A172 (cell line): ENCODE measurements at regions not wholly inside any gene's neighbourhood (a gene's known extent, or its start where the extent isn't known, plus 50 kb on each side); places are given as distances from the start of the nearest gene placed in this dataset.

Source experiments
- DNase-seq: peaks from one replicate; pipeline ENCODE4 v3.0.0-alpha.2; 2015; ENCODE audit warnings: low spot score

DNA sequence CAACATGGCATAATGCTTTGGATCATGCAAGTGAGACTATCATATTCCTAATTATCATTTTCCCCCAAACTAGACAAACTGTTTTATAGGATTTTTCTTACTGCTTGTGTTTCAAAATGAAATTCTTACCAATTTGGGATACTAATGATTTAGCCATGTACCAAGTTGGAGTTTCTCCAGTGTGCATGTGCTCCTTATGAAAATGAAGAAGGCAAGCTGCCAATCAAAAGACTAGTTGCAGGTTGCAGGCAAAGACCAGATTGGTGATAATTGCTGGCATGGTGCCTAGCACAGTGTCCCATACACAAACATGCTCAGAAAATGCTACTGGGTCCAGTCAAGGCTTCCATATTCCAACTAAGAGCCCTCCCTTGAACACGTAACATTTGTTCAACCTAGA is 771.8 kb upstream of the FANCL start:
- DNase-seq: no peak

DNA sequence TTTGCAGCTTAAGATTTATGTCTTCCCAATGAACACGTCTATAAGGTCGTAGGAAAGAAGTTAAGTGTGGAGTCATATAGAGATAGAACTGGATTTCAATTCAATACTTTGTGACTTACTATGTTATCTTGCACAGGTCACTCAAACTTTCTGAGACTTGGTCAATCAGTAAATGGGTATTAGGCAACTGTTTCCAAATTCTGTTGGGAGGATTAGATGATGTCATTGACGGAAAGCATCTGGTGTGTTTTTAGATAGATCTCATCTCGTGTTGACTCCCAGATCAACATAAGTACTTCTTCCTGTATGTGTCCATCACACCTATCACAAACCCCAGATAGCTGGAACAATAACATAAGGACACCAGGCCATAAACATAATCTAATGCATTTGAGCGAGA is 771.1 kb upstream of the FANCL start:
- no peak for DNase-seq

DNA sequence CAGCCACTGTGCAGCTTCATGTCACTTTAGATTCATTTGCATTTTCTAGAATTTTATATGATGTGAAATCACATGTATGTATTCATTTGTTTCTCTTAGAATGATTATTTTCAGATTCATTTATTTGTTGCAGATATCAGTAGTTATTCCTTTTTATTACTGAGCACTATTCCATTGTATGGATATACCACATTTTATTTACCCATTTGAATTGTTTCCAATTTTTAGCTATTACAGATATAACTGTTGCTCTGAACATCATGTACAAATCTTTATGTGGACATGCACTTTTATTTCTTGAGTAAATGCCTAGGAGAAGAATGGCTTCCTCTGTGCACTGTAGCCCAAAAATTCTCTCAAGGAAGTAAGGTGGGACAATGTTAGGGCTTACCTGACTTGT is 767.8 kb upstream of the FANCL start:
- DNase-seq: no peak

DNA sequence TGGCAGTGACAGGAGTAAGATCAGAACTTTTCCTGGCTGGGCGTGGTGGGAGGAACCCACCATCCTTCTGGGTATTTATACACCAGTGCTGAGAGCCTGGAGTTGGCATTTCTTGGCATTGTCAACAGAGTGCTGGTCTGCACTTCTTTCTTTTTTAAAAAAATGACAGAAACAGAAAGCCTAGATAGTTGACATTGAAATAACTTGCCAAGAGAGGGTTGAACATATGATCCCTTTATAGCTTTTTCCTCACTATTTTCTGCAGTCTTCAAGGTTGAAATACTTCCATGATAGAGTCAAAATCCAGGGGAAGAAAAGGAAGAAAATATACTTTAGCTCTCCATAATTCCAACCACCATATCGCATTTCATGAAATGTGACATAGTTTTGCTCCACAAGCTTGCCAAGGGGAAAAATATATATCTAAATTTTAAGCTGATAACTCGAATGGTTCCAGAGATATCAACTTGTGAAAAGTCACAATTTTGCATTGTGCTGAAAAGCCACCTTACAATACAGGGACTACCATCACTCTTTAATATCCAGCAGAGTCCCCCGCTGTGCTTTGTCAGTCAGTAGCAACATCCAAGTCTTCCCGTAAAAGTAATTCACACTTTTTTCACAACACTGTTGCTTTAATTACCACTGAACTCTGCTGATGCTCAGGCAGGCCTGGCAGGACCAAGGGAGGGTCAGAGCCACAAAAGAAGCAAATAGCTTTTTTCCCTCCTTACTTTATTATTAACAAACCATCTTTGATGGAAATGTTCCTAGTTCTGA is 764.9 kb upstream of the FANCL start:
- DNase-seq: no peak

DNA sequence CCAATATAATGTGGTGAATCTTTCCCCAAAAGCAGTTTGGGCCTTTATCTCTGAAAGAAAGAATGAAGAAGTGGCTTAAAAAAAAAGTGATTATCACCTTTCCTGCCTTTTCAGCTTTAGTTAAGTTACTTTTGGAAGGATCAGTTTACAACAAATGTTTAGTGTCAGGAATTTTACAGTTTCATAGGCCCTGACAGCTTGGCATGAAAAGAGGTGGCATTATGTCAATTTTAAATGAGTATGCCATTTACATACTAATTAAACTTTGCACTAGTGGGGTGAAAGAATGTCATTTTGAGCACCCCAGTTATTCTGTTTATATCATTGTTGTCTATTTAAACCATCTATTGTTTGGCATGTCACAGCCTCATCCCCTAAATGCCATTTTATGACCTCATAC is 763.5 kb upstream of the FANCL start:
- DNase-seq: no peak

DNA sequence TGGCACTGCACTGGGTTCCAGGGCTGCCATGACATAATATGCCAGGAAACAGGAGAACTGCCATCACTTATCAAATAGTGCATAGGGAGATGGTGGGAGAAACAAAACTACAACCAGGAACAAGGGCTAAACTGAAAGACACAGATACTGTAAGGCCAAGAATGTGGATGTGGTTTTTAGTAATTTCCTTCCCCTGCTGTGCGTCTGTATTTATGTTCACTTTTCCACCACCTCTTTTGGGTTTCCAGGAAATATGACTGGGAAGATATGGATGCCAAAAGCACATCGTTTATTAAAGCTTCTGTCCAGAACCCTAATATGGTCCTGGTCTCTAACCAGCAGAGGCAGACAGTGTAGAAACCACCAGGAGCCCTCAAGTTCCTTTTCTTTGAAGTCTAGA is 759.7 kb upstream of the FANCL start:
- peak; percentile 72 for DNase-seq

DNA sequence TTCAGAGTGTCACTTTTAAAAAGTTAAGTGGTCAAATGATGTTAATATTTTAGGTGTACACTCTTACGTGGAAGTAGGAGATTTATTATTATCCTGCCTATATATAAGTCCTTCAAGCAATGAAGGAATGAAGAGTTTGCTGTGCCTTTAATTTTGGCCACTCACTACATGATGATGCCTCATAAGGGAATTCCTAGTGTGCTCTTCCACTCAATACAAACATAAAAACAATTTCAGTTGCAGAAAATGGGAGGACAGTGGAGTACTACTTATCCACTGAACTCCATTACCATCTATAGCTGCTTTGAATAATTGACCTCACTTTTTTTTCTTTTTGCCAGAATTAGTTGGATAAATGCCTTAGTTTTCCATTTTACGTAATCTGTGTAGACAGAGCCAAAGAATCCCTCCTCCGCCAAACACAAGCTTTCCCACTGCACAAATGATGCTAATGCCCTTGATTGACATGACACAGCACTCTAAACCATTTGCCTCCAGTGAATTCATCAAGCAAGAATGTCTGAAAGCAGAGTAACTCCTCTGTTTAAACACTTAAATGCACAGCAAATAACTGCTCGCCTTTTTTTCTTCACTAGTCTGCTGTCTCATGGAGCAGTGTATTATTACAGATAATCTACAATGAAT is 751.1 kb upstream of the FANCL start:
- peak; percentile 4 for DNase-seq

DNA sequence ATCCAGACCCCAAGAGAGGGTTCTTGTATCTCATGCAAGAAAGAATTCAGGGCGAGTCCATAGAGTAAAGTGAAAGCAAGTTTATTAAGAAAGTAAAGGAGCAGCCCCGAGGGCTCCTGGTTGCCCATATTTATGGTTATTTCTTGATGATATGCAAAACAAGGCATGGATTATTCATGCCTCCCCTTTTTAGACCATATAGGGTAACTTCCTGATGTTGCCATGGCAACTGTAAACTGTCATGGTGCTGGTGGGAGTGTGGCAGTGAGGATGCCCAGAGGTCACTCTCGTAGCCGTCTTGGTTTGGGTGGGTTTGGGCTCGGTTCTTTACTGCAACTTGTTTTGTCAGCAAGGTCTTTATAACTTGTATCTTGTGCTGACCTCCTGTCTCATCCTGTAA is 750.2 kb upstream of the FANCL start:
- no peak for DNase-seq

DNA sequence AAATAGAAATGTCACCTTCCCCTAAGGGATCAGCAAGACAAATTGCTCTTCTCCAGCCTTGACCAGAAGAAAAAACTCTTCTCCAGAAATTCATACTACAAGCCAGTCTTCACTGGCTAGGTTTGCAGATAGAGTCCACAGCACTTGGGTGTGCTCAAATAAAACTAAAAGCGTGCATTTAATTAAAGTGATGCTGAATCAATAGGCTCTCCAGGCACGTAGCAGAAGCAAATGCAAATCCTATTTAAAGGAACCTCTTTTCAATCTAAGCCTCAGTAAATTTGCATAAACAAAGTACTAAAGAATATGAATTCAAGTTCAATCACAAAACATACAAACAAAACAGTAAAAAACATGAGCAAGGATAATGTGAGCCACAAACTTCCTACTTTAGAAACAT is 744.4 kb upstream of the FANCL start:
- DNase-seq: no peak

DNA sequence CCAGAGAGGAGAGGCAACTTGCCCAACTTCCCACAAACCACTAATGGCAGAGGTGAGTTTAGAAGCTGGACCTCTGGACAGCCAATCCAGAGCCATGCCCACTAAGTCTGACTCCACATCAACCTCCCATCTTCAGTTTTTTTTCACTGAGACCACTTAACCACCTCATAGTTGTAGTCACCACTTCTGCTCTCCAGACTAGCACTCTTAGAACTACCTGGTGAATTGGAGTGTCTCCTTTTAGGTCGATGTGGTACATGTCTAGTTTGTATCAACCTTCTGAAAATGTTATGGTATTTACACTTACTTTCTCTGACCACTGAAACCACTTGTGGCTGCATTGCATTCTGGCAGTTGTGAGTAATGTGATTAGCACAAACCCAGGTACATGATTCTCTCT is 743.6 kb upstream of the FANCL start:
- DNase-seq: peak; percentile 8

DNA sequence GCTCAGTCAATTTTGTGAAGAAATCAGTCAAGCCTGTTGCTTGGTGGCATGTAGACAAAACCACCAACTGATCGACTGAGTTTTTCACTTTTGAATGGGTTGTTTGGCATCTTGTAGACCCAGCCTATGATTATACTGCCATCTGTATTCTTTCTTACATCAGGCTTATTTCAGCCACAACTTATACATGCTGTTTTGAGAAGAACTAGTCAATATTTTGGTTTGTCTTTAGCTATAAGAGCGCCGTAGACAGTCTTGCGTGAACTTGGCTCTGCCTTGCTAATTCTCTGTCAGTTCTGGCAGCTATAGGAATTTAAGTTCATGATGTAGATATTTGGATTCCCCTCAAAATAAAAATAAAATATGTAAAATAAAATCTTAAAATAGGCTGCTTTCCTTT is 742.0 kb upstream of the FANCL start:
- no peak for DNase-seq

DNA sequence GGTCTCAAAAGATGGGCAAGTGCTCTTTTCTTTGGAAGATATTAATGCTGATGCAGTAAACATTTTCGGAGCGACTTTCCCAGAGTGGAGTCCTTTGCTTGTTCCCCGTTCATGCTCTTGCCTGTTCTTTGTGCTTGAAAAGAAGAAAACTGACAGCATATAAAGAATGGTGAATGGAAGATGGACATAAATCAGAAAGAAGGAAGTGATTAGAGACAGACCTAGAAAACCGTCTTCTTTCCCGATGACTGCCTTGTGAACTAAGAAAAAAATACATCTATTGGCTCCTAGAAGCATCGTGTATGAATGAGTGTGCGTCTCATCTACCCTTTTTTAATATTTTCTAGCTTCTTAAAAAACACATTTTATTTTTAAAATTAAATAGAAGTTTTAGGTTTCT is 740.1 kb upstream of the FANCL start:
- DNase-seq: no peak

DNA sequence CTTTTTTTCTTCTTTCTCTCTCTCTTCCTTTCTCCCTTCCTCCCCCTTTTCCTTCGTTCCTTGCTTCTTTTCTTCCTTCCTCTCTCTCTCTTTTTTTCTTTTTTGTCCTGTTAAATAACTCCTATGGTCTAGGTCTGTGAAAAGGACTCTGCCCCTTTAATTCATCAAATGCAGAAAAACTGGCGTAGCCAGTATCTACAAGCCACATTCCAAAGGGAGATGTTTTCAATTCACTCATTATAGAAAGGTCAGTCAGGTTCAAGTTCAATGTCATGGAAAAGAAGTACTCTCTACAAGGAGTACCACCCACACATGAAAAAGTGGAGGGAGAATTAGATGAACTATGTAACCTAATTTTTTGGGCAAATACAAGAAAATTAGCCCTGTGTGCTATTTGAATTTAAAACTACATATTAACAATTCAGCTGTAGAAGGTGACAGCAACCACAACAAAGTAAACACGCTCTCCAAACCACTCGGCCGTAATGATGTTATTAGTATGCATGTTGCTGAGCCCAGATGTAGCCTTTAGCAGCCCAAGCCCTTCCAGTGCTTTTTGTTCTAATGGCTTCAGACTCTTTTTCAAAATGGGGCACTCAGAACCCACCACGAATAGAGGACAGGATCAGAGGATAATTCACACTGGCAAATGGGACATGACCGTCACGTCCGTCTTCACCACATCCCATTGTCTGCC is 735.4 kb upstream of the FANCL start:
- no peak for DNase-seq

DNA sequence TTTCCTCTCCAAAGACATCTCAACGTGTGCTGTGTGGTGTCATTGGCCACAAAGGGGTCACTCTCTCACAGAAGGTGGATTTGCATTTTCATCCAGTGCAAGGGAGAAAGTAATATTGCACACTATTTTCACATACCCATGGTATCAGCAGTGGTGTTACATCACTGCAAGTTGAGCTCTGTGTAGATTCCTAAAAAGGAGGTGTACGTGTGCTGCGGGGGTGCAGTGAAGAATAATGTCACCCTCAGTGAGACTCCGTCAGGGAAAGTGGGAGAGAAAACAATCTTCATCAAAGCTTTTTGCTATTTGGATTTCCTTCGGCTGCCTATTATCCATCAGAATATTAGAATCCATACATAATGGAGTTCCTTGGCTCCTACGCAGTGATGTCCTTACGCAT is 733.8 kb upstream of the FANCL start:
- DNase-seq: no peak

DNA sequence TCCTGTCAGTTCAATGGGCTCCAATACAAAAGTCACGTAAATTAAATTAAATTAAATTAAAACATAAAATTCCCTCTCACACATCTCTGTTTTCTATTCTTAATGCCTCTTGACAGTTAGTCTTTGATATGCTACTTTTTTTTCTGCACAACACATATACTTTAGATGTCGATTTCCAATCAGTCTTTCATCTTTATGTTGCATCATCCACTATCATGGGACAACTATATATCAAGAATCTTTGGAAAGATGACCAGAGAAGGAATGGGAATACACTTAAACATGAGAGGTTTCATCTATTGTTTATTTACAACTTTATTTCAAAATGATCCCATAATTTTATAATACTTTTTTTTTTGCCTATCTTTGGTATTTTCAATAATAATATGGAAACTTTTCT is 733.3 kb upstream of the FANCL start:
- DNase-seq: no peak

DNA sequence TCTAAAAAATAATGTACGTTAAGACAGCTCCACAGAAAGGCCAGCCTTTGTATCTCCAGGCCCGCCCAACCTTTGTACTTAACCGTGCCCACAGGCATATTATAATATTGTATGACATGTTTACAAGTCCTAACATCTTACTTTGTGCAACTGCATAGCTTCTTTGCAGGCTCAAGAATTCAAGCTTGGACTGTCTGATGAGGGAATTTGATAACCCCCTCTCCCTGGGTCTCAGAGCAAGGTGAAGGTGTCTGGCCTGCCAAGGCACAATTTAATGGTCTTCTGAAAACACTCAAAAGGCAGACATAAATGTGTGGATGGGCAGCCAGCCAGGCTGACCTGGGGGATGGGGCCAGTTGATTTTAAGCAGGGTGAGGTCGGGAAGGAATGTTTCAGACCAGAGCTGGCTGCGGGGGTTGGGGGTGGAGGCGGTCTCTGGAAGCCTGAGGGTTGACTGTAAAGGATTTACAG is 732.7 kb upstream of the FANCL start:
- DNase-seq: no peak

DNA sequence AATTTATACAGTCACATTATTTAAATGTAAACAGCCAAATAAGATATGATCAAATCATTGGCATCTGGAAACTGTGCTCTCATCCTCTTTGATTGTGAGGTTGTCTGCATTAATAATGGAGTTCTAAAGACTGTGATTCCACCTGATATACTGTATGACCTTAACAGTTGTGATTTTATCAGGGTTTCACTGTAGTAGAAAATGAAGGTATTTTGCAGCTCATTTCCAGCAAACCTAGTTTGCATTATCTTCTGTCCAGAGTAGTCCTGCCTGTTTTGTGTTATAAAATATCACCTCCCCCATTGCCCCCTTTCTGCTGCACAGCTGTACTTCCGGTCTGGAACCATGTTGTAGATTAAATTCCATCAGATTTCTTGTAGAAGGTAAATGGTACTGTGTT is 731.6 kb upstream of the FANCL start:
- DNase-seq: no peak

DNA sequence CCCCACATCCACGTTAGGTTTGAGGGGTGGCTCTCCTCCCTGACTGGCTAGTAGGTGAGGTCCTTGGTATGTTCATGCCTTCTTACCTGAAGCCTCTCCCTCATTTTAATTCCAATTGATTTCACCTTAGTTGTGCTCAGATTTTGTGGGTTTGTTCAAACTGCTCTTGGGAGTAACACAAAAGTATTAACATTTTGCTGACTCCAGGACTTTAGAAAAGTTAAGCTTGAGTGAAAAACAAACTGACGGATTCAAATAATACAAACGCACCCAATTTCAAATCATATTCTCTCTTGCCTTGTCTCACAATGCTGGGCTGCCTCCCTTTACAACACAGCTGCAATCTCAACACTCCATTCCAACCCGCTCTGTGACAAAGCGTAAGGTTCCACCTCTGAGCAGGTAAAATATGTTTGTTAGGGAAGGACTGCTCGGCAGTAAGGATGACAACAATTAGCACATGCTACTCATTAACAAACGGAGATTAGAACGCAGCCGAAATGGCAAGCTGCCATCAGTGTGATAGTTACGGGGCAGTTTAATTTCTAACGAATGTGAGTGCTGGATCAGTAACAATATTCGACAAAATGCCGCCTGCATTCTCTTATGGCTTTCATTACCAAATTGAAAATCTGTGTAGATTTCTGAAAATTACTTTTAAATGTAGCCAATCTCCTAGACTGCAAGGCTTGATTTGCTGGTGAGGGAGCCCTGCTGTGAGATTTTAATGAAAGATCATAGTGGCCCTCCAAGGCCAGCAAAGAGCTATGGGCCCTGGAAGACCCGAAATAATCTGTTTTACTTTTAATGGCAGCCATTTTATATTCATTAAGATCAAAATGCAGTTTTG is 730.6 kb upstream of the FANCL start:
- no peak for DNase-seq

DNA sequence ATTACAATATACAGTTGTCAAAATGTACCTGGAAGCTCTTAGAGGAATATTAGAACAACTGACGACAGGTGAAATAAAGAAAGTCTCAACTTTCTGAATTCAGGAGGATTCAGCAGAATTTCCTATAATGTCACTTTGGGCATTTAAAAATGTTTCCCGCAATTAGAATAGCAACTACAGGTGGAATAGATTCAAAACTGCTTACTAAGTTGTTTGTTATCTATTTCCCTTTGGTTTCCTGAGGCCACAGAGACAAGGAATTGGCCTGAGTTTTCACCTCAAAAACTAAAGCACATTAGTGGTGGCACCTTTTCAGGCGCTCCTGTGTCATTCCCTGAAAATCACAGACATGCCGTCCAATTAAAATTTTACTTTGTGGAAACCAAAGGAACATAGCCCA is 729.2 kb upstream of the FANCL start:
- no peak for DNase-seq

DNA sequence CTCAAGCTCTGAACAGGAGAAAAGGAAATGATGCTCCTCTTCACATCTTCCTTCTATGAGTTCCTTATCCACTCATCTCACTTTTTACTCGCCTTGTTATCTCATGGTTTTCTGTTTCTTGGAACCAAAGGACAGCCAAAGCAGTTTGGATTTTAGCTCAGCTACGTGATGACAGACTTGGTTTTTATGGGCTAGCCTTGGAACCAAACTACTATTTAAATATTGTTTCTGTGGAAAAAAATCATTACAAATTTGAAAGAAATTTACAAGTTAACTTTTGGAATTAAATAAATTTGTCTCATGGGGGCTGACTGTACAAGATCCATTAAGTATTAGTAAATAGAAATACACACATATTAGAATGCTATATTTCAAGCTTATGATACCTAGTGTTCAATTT is 727.8 kb upstream of the FANCL start:
- DNase-seq: no peak

DNA sequence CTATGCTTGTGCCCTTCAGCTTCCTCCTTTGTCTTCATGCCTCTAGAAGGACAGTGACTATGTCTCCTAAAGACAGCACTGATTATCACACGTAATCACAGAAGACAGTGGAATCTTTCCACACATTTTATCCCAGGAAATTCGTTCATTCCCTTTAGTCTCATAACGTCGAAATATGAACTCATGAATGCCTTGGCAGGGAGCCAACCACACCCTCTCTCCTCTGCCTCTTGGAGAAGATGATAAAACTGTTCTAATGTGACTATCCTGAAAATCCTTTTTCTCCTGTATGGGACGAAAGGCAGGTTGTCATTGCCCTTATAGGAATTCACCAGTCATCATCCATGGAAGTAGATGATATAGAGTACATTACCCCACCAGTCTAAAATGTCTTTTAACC is 726.6 kb upstream of the FANCL start:
- no peak for DNase-seq

DNA sequence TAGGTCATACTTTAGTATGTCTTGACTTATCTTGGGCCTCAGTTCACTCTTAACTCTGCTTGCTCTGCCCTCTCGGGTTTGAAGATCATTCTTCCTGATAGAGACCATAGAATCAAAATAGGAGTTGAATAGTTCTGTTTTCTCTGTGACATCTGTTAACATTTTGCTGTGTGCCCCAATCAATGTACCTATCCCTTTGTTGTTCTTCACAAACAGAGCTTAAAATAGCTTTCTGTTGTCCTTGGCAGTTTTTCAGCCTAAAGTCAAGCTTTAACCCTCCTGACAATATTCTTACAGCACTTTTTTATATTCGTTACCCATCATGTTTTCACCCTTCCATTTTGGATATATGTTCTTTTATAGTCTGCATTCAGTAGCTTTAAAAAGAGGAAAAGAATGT is 724.5 kb upstream of the FANCL start:
- DNase-seq: no peak
